Gastroesophageal sphincter (tissue), 4 donors: ENCODE measurements at regions not wholly inside any gene's neighbourhood (a gene's known extent, or its start where the extent isn't known, plus 50 kb on each side); places are given as distances from the start of the nearest gene placed in this dataset.

Experiments
- ATAC-seq: fragments of 150-250 bp; one replicate; pipeline ENCODE4 v1.9.1; 2016; ENCODE audit warnings: mild to moderate bottlenecking, moderate library complexity
- H3K27ac ChIP-seq, 4 donors: fragments of 200-600 bp; sonication (generic) in 3 of 4; 1 replicate in 3 of 4; 2 replicates in 1 of 4; pipeline ENCODE4 v1.5.1; 2016 to 2019
- H3K27me3 ChIP-seq: fragments of 200-600 bp; sonication (generic); one replicate; pipeline ENCODE4 v1.5.1; 2019
- H3K36me3 ChIP-seq, 2 donors: fragments of 200-600 bp; sonication (generic); one replicate each; pipeline ENCODE4 v1.5.1; 2019; ENCODE audit warnings: control low read depth in 1 of 2
- H3K4me1 ChIP-seq, 3 donors: fragments of 200-600 bp; sonication (generic); 1 replicate in 2 of 3; 2 replicates in 1 of 3; pipeline ENCODE4 v1.5.1; 2016 to 2019; ENCODE audit warnings: control low read depth in 2 of 3
- H3K4me3 ChIP-seq, 2 donors: fragments of 200-600 bp; sonication (generic); one replicate each; pipeline ENCODE4 v1.5.1; 2019; ENCODE audit warnings: mild to moderate bottlenecking in 1 of 2, moderate library complexity in 1 of 2
- H3K9me3 ChIP-seq, 3 donors: fragments of 200-600 bp; sonication (generic); one replicate each; pipeline ENCODE4 v1.5.1; 2017 to 2019; ENCODE audit warnings: control low read depth in 2 of 3
- EP300 ChIP-seq: sonication (generic); formaldehyde crosslinking; IDR thresholded peaks from one replicate; pipeline ENCODE4 v1.6.1; 2017; ENCODE audit warnings: antibody characterized with exemption, mild to moderate bottlenecking
- POLR2A ChIP-seq, 2 donors: fragments of 450-650 bp; IDR thresholded peaks; one replicate each; pipeline ENCODE4 v1.6.1; 2017; ENCODE audit warnings: antibody characterized with exemption in 2 of 2, mild to moderate bottlenecking in 2 of 2, moderate library complexity in 1 of 2
- POLR2AphosphoS5 ChIP-seq: sonication (generic); formaldehyde crosslinking; IDR thresholded peaks from one replicate; pipeline ENCODE4 v1.6.1; 2017; ENCODE audit warnings: antibody characterized with exemption
- WGBS, 2 donors: methylation state at CpG; one replicate each; pipeline ENCODE4 v1.1.5; 2018; ENCODE audit warnings: low coverage in 1 of 2; 5-methylcytosine and 5-hydroxymethylcytosine counted together
- TF ChIP-seq, protein P1 (sequence below), 4 experiments: fragments of 200-600 bp in 2 of 4; fragments of 450-650 bp in 2 of 4; sonication (generic) in 1 of 4; IDR thresholded peaks; one replicate each; pipeline ENCODE4 v1.5.1; 2017 to 2019; ENCODE audit warnings: antibody characterized with exemption in 4 of 4, mild to moderate bottlenecking in 2 of 4, moderate library complexity in 2 of 4

DNA sequence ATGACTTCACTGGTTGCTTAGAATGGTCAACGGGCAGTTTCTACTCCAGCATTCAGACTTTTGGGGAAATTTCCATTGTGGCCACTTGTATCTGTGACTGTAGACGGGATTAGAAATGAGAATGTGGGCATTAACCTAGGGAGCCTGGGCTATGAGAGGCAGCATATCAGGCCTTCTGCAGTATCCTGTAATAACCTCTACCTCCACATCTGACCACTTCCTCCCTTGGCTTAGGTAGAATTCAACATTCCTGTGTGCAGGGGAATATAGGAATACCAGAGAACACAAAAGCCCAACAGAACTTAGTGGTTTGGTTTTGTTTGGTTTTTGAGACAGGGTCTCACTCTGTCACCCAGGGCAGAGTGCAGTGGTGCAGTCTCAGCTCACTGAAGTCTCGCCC, 76.4 kb upstream of the HOXC13 start:
- Histone ChIP-seq H3K27ac (no peak overlapping the region), H3K27me3 (peaks cover 52% of the 10 kb centered on the region), H3K9me3 (no peaks in the 10 kb centered on the region), H3K4me3 (no peak overlapping the region), H3K4me1 (no peaks in the 10 kb centered on the region), H3K36me3 (no peaks in the 10 kb centered on the region)
- ATAC-seq = no peak
- TF ChIP-seq, protein P1, sequence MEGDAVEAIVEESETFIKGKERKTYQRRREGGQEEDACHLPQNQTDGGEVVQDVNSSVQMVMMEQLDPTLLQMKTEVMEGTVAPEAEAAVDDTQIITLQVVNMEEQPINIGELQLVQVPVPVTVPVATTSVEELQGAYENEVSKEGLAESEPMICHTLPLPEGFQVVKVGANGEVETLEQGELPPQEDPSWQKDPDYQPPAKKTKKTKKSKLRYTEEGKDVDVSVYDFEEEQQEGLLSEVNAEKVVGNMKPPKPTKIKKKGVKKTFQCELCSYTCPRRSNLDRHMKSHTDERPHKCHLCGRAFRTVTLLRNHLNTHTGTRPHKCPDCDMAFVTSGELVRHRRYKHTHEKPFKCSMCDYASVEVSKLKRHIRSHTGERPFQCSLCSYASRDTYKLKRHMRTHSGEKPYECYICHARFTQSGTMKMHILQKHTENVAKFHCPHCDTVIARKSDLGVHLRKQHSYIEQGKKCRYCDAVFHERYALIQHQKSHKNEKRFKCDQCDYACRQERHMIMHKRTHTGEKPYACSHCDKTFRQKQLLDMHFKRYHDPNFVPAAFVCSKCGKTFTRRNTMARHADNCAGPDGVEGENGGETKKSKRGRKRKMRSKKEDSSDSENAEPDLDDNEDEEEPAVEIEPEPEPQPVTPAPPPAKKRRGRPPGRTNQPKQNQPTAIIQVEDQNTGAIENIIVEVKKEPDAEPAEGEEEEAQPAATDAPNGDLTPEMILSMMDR (IDR thresholded peaks at IDR 0.05) = no peak
- TF ChIP-seq EP300 (no peak), POLR2A (IDR thresholded peaks at IDR 0.05) (no peak), POLR2AphosphoS5 (no peak)
- 44% methylated on average over 3 of the region's 3 CpGs; no CpG with 5 or more reads in 1 of the 2 donors for WGBS, 2 donors

DNA sequence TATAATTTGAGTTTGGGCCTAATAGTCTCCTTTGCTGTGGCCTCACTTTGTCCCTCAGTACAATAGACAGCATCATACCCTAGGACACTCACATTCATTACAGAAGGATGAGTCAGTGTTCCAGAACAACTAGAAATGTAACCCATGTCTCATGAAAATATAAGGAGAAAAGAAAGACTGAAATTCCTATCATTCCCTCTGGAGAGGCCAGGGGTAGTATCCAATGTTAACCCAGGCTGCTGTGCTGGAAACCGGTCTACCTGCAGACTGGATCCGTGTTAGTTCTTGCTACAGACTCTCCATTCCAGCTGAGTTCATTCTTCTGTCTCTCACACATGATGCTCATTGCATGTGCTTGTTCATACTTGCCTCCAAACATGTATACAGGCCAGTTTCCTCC, 75.8 kb upstream of the HOXC13 start:
- peaks cover 47% of the 10 kb centered on the region for H3K27me3 ChIP-seq

DNA sequence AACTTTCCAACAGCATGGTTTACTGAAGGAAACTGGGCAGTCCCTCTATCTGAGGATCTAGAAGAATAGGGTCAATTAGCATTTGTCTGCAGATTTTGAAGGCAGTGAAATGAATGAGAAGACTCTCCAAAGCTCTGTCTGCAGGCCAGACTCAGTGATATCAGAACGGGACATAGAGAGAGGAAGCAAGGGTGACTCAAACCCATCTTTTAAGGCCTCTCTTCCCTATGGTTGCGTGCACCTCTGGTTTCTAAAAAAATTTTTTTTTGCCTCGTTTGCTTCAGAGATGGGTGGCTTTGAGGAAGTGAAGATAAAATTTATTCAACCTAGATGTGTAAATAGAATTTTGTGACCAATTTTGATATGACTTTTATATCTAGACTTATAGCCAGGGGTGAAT, 71.9 kb upstream of the HOXC13 start:
- Histone ChIP-seq H3K27me3 (peaks cover 51% of the 10 kb centered on the region), H3K4me3 (no peak overlapping the region), H3K27ac (no peak overlapping the region), H3K9me3 (no peaks in the 10 kb centered on the region), H3K36me3 (no peaks in the 10 kb centered on the region), H3K4me1 (no peaks in the 10 kb centered on the region)
- ATAC-seq = no peak
- TF ChIP-seq POLR2A (IDR thresholded peaks at IDR 0.05) (no peak), POLR2AphosphoS5 (no peak), EP300 (no peak)
- TF ChIP-seq, protein P1 (IDR thresholded peaks at IDR 0.05) = no peak
- 66 to 71% methylated on average over 3 of the region's 3 CpGs for WGBS, 2 donors

More for the DNA sequence above, 75.8 kb upstream of the HOXC13 start:
- TF ChIP-seq EP300 = no peak
- ATAC-seq = no peak
- Histone ChIP-seq H3K9me3 (no peaks in the 10 kb centered on the region), H3K4me3 (no peak overlapping the region), H3K27ac (no peak overlapping the region), H3K4me1 (no peaks in the 10 kb centered on the region), H3K36me3 (no peaks in the 10 kb centered on the region)
- 66 to 90% methylated on average over 2 of the region's 2 CpGs for WGBS, 2 donors

DNA sequence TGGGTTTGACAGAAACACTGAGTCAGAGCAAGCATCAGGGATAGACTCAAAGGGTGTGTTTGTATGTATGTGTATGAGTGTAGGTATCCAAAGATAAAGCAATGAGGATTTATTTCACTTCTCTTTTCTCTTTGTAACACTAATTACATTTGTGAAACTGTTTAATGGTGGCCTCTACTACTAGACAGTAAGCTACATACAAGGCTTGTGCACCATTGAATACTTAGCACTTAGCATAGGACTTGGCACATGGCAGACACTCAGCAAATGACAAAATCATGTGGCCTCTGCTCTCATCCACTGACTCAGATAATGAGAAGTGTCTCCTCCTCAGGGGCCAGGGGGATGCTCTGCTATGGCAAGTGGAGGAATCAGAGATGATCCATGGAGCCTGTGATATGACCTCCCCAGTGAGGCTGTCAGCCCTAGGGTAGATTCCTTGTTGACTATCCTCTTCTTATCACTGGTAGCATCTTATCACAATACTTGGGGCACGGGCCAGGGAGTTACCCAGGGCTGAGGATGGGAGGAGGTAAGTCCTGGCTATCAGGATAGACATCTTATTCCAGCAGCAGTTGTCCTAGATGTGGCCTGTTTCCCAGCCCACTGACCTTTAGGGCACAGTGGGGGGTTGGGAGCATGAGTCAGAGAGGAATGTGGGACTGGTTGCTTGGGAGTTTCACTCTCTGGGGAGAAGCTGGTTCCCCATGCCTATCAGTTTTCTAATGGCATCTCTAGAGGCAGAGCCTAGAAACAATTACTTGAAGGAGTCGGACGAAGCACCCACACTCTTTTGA, 71.2 kb upstream of the HOXC13 start:
- H3K4me1 ChIP-seq = no peaks in the 10 kb centered on the region
- H3K4me3 ChIP-seq = no peak overlapping the region
- no peak overlapping the region for H3K27ac ChIP-seq
- no peaks in the 10 kb centered on the region for H3K36me3 ChIP-seq
- WGBS, 2 donors = 19 to 52% methylated on average over 2 to 3 of the region's 3 CpGs
- TF ChIP-seq EP300 (no peak), POLR2AphosphoS5 (no peak), POLR2A (IDR thresholded peaks at IDR 0.05) (no peak)
- TF ChIP-seq, protein P1 (IDR thresholded peaks at IDR 0.05) = no peak
- H3K27me3 ChIP-seq = peaks cover 52% of the 10 kb centered on the region
- no peak for ATAC-seq
- H3K9me3 ChIP-seq = no peaks in the 10 kb centered on the region

DNA sequence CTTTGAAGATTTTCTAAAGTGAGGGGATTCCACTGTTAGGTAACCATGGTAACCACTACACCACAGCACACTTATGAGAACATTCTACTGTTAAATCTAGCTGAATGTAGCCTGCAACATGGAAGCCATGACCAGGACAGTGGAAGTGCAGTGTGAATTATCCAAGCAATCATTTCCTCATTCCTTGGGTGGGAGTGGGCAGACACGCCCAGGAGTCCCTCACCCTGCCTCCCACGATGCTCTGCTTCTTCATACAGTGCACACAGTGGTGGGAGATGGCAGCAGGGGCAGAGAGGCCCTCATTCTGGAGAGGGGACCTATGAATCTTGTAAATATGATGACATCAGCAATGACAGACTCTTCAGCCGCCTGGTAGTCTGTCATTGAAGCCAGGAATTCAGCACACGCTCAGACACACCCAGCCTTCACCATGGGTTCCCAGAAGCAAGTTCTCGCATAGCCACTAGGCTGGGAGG, 70.1 kb upstream of the HOXC13 start:
- ATAC-seq = no peak
- 74 to 78% methylated on average over 3 to 5 of the region's 5 CpGs for WGBS, 2 donors
- peaks cover 57% of the 10 kb centered on the region for H3K27me3 ChIP-seq
- TF ChIP-seq POLR2A (IDR thresholded peaks at IDR 0.05) (no peak), EP300 (no peak), POLR2AphosphoS5 (no peak)
- TF ChIP-seq, protein P1 (IDR thresholded peaks at IDR 0.05) = no peak
- H3K27ac ChIP-seq = no peak overlapping the region
- H3K4me1 ChIP-seq = no peaks in the 10 kb centered on the region
- no peaks in the 10 kb centered on the region for H3K36me3 ChIP-seq
- no peaks in the 10 kb centered on the region for H3K9me3 ChIP-seq
- no peak overlapping the region for H3K4me3 ChIP-seq
